Right lung (tissue), 2 donors: ENCODE measurements at regions not wholly inside any gene's neighbourhood (a gene's known extent, or its start where the extent isn't known, plus 50 kb on each side); places are given as distances from the start of the nearest gene placed in this dataset.
"Not testable (repeated sequence)": the region's sequence is repeated elsewhere in the genome, so short reads cannot be mapped to it uniquely, and the experiment has no call there.

Experiments
- DNase-seq, 2 donors: peaks; one replicate each; pipeline ENCODE4 v3.0.0-alpha.2; 2013

GRCh38 chr7:65251851-65252620 lies 121.6 kb upstream of the ZNF92 start:
- DNase-seq = peak; percentile 25 to 48

- DNase-seq = no peak
These were observed 122.8 kb upstream of the ZNF92 start for GRCh38 chr7:65250697-65251395.

DNA sequence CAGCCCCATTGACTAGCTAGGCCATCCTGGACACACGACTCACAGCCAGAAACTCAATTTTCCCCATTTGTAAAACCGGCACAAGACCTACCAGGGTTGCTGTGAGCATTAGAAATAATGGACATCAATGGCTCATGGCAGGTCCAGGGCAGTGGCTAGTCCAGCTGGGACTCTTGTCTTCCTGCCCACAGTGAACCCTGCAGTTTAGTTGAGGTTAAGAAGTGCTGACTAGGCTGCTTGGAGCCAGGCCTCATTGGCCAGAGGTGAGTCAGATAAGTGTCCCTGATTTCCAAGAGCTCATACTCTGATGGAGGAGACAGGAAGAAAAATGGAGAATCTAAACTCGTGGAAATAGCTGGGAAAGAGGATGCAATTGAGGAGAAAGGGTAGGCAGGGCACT lies 123.4 kb upstream of the ZNF92 start:
- DNase-seq = no peak

- no peak for DNase-seq
These were observed 126.2 kb upstream of the ZNF92 start for GRCh38 chr7:65247491-65247890.

DNA sequence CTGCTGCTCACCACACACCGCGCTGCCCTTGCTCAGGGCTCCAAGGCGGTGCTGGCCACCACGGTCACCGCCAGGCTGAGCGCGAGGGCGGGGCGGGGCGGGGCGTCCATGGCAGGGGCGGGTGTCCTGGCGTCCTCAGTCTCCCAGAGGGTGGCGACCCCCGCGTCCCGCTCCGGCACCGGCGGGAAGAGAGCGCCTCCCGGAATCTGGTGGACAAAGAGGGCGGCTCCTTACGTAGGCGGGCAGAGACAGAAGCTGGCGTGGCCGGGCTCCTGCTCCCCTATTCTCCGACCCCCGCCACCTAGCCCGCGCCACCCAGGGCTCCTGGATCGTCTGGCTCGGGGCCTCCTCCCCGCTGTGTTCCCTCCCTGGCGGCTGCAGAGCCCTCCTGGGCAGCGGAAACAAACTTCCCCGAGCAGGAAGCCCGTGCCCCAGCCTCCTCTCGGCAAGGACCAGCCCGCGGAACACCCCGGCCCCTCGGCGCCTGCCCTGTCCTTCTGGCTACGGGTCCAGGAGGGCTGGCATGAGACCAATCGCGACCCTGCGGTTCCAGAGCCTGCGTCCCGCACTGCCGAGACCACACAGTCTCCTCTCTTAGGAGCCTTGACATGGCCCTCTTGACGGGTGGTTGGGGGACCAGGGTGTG lies 133.8 kb upstream of the ZNF92 start:
- peak; percentile 23 to 34 for DNase-seq

- no peak for DNase-seq
These were observed 134.3 kb upstream of the ZNF92 start for GRCh38 chr7:65239324-65239706.

GRCh38 chr7:65238785-65239184 lies 134.9 kb upstream of the ZNF92 start:
- DNase-seq = no peak

DNA sequence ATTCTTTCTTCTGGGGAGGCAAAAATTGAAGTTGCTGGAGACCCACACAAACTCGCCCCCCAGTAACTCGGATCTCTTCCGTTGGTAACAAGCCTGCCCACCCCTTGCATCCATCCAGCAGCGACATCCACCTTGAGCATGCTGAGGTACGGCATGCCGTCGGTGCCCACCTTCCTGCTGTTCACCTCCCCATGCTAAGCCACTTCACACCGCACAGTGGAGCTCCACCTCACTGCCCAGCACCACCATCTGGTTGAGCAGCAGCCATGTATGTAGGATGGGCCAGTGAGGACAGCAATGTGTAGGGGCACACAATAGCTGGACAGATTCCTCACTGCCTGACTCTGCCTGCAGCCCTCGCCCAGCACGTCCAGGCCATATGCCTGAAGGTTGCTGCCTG lies 138.1 kb upstream of the ZNF92 start:
- no peak for DNase-seq

GRCh38 chr7:65233409-65234034 lies 140.1 kb upstream of the ZNF92 start:
- no peak for DNase-seq

DNA sequence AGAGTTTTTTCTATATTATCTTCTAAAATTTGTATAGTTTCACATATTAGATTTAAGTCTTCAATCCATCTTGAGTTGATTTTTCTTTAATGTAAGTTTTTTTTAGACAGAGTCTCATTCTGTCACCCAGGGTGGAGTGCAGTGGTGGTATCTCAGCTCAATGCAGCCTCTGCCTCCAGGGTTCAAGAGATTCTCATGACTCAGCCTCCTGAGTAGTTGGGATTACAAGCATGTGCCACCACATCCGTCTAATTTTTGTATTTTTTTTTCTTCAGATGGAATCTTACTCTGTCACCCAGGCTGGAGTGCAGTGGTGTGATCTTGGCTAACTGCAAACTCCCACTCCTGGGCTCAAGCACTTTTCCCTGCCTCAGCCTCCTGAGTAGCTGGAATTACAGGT lies 143.4 kb upstream of the ZNF92 start:
- no peak for DNase-seq

- no peak for DNase-seq
These were observed 148.1 kb upstream of the ZNF92 start for GRCh38 chr7:65225422-65226006.

DNA sequence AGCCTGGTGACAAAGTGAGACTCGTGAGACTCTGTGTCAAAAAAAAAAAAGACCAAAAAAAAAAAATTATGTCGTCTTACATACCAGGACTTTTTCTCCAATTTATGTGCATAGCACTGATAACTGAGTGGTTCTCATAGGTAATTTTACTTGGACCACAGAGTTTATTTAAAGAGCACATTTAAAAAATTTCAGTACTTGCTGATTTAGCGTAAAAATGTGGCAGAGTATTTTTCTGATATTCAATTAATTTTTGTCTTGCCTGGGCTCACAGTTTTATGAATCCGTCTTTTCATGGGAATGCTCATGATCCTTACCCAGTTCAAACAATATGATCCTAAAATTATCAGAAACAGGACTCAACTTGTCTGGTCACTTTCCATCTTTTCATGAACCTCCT lies 151.0 kb upstream of the ZNF92 start:
- DNase-seq = no peak

- DNase-seq = no peak
These were observed 152.0 kb upstream of the ZNF92 start for GRCh38 chr7:65221683-65222082.

DNA sequence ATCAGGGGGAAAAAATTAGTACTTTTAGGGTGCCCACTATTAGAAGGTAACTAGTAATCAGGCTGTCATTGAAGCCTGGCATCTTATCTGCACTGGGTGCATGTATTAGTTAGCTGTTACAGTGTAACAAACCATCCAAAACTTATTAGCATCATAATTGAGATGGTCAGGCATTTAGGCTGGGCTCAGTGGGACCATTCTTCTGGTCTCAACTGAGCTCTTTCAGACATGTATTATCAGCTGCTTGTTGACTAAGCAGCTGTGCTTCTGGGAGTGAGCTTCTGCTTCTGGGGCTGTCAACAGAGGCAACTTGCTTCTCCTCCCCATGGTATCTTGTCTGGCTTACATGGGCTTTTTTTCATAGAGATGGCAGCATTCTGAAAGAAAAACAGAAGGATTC lies 154.0 kb upstream of the ZNF92 start:
- DNase-seq = no peak

DNA sequence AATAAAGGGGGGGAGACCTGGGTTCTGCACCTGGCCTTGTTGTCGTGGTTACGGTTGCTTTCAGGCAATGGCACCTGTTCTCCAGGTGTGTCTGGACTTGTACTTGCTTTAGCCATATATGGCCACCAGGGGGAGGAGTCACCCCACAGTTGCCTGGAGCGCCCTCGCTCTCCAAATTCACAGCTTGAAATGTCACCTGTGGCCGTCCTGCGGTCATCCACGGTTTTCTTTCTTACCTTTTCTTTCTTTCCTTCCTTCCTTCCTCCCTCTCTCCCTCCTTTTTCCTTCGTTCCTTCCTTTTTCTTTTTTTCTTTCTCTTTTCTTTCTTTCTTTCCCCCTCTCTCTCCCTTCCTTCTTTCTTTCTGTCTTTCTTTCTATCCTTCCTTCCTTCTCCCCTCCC lies 157.2 kb upstream of the ZNF92 start:
- peak; percentile 32 to 51 for DNase-seq

- DNase-seq = not testable (repeated sequence)
These were observed 160.4 kb upstream of the ZNF92 start for GRCh38 chr7:65213260-65213659.

DNA sequence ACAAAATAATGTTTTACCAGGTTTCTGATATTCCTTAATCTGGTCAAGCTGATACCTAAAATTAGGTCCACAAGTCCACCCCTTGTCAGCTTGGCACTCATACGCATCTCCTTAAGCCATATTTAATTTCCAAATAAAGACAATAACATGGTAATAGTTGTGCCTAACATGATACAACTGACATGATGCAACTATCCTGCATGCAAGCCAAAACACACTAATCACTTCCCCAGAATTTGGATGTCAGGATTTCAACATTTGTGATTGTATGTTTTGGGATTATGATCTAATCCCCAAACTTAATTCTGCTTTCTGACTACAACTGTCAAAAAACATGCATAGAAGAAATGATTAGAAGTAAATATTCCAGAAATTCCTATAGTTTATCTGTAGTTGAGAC lies 174.4 kb upstream of the ZNF92 start:
- not testable (repeated sequence) for DNase-seq

DNA sequence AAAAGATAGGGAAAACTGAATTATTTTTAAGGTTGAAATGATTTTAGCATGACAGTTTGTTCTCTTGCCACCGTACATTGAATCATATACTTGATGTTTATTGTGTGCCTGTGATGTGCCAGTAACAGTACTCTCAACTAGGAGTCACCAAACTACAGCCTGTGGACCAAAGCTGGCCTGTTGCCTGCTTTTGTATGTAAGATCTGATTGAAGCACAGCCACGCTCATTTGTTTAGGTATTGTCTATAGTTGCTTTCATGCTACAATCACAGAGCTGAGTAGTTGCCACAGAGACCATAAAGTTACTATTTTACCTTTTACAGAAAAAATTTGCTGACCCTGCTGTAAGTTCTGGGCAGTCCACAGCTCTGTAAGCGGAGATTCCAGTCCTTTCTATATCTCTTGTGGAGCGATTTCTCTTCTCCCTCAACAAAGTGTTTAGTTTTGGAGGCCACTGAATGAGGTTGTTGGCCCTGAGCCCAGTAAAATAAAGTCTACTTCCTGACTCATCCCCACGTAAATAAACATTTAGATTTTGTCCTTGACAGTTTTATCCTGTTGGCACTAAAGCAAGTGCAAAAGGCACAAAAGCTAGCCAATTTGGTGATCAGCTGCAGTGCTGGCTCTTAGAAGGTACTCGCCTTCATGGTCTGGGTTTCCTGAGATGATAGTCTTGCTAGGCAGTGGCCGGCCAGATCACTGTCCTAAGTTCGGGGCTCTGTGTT lies 180.2 kb upstream of the ZNF92 start:
- not testable (repeated sequence) for DNase-seq

GRCh38 chr7:65177041-65177440 lies 170.6 kb upstream of the ERV3-1 start:
- not testable (repeated sequence) for DNase-seq

DNA sequence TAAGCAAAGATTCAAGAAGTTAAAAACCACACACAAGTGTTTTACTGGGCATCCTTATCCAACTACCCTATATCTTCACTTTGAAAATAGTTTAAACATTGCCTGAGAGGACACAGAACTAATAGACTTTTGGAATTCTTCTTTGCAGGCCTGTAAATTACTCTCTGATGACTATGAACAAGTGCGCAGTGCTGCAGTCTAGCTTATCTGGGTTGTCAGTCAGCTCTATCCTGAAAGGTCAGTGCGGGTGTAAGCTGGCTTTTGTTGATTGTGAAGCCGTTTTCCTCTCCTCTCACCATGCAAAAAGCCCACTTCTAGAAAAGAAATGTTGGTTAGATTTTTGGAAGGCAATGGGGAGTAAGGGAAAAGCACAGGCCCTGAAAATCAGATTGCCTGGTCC lies 143.6 kb upstream of the ERV3-1 start:
- DNase-seq = not testable (repeated sequence)
